ENCODE measurements at regions not wholly inside any gene's neighbourhood (a gene's known extent, or its start where the extent isn't known, plus 50 kb on each side); places are given as distances from the start of the nearest gene placed in this dataset.

DNA sequence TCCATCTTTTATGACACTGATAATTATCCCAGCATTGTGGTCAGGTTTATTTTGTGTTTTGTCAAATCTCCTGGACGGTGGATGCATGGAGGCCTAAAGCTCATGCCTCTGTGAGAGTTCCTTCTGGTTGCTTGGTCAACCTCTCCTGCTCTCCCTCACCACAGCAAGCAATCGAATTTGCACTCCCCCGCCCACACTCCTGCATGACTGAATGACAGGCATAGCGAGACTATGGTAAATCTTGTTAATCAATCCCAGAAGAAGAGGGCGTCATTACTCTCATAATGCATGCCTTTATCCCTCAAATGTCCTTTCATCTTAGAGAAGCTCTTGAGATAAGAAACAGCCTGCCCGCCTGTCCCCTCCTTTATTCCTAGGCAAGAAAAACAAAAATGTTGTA is 1215.0 kb upstream of the CDH9 start:
- TF ChIP-seq GATA3 (IDR thresholded peaks at IDR 0.05; ENCODE audit: low read depth, low read length) = no peak
- TF ChIP-seq GATA2 (IDR thresholded peaks at IDR 0.05; ENCODE audit: low read depth, low read length) = no peak
